ENCODE measurements at regions not wholly inside any gene's neighbourhood (a gene's known extent, or its start where the extent isn't known, plus 50 kb on each side); places are given as distances from the start of the nearest gene placed in this dataset.

- TF ChIP-seq MAX (IDR thresholded peaks at IDR 0.05) (no peak), RAD21 (IDR thresholded peaks at IDR 0.05; ENCODE audit: low read depth) (no peak), REST (IDR thresholded peaks at IDR 0.05; ENCODE audit: low read depth) (no peak), NFIC (IDR thresholded peaks at IDR 0.05) (no peak), TAF1 (IDR thresholded peaks at IDR 0.05; ENCODE audit: low read depth) (no peak), EP300 (IDR thresholded peaks at IDR 0.05; ENCODE audit: borderline replicate concordance) (no peak), TEAD4 (IDR thresholded peaks at IDR 0.05) (no peak), CEBPB (IDR thresholded peaks at IDR 0.05) (no peak), FOXM1 (IDR thresholded peaks at IDR 0.05; ENCODE audit: borderline replicate concordance, low read depth) (no peak), CREB1 (IDR thresholded peaks at IDR 0.05; ENCODE audit: low read depth) (no peak), YY1 (IDR thresholded peaks at IDR 0.05; ENCODE audit: low read depth) (no peak)
Measured at GRCh38 chr12:38585086-38585485, 268.5 kb downstream of the ALG10B start.
